GM12874 (cell line): ENCODE measurements at regions not wholly inside any gene's neighbourhood (a gene's known extent, or its start where the extent isn't known, plus 50 kb on each side); places are given as distances from the start of the nearest gene placed in this dataset.

Source experiments
- TF ChIP-seq, protein P1 (sequence below): IDR thresholded peaks from 2 replicates; pipeline ENCODE4 v1.5.1; 2011; ENCODE audit warnings: low read depth, mild to moderate bottlenecking, control low read depth, low read length, moderate library complexity; ENCODE audit not compliant: insufficient read depth

DNA sequence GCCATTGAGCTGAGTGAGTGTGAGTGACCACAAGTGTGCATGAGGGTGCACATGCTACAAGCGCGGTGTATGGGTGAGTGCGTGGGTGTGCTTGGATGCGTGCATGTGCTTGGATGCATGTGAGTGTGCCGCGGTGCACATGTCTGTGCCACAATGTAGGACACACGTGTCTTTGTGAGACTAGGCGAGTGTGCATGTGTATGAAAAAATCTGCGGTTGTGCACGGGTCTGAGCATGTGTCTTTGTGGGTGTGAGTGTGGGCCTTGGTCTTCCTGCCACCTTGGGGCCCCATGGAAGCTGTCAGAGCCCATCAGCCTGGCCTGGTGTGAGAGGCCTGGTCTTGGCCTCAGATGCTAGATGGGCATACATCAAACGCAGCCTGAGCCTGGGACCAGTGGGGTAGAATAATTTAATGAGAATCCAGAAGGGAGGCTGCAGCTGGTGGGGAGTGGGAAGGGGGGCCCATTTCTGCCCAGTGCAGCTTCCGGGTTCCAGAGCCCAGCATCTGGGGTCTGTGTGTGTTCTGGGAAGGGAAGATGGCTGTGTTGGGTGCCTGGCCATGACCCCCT is 103.9 kb upstream of the SLC2A1 start:
- TF ChIP-seq, protein P1, sequence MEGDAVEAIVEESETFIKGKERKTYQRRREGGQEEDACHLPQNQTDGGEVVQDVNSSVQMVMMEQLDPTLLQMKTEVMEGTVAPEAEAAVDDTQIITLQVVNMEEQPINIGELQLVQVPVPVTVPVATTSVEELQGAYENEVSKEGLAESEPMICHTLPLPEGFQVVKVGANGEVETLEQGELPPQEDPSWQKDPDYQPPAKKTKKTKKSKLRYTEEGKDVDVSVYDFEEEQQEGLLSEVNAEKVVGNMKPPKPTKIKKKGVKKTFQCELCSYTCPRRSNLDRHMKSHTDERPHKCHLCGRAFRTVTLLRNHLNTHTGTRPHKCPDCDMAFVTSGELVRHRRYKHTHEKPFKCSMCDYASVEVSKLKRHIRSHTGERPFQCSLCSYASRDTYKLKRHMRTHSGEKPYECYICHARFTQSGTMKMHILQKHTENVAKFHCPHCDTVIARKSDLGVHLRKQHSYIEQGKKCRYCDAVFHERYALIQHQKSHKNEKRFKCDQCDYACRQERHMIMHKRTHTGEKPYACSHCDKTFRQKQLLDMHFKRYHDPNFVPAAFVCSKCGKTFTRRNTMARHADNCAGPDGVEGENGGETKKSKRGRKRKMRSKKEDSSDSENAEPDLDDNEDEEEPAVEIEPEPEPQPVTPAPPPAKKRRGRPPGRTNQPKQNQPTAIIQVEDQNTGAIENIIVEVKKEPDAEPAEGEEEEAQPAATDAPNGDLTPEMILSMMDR = no peak

DNA sequence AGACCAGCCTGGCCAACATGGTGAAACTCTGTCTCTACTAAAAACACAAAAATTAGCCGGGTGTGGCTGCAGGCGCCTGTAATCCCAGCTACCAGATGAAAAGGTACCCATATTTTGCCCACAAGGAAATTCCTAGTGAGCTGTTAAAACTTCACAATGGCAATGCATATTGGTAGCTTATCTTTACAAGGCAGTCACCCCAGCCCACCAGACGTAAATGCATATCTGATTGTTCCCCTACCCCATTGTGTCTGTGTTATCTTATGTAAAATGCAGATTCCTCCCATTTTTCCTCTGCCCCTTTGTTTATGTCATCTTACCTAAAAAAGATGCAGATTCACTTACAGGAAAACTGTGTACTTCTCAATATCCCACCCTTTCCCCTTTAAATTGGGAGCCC is 103.1 kb upstream of the SLC2A1 start:
- TF ChIP-seq, protein P1 = no peak

DNA sequence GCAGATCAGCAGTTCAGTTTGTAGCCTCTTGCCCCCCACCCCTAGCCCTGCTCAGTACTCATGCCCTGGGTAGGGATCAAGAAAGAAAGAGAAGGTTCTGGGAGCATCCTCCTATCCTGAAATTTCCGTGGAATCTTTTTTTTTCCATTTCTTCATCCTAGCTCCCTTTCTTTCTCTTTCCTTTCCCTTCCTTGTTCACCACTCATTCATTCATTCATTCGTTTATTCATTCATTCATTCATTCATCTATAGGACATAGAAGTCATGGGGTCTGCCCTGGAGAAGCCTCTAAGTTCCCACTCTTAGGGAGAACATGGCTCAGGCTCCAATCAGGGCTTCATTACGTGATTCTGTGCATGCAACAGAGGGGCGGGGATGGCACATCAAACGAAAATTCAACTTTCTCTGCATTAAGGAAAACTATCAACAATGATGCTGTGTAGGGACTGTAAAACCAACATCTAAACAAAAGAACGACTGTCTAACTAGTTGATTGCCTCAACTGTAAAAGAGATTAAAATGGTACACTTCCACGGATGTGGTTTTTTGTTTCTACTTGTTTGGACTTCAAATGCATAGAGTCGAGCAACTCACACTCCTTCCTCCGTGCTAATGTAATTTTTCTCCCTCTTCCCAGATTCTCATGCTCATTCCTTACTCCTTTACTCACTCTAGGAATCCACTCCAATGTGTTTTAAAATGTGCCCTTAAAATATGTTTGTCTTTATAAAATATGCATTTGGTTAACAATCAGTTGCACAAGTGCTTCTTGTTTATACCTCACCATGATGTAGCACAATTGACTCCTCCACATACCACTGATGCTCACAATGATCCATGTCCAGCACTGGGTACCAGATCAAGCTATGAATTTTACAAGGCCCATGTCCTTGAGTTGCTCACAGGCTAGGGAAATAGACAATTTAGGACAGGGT is 101.2 kb upstream of the SLC2A1 start:
- TF ChIP-seq, protein P1 = no peak

DNA sequence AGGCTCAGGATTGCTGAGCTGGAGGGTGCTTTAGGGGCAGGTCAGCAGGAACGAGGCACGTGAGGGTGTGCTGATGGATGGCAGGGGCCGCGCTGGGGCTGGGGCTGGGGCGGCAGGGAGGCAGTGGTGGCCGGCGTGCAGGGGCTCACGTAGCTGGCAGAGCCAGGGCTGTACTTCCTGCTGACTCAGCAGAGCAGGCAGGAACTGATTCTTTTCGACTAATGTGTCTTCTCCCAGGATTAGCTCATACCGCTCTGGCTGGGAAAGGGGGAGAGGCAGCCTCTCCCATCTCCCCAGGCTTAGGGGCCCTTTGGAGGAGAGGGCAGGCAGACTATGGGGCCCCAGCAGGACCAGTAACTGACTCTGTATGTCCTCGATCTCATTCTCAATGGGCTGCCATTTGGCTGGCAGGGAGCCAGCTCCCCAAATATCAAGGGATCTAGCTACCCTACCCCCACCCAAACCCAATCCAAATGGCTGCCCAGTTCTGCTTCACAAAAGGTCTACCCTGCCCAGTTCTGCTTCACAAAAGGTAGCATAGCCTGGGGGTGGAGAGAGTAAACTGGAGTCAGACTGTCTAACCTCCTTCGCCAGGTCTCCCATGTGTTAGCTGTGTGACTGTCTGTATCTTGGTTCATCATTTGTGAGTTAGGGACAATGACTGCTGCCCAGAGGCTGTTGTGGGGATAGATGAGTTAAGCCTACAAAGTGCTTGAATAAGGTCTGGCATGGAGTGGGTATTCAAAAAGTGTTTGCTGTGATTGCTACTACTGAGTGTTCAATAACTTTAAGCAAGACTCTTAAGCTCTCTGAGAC is 100.1 kb upstream of the SLC2A1 start:
- TF ChIP-seq, protein P1 = no peak

GRCh38 chr1:43058056-43058455 is 99.4 kb upstream of the SLC2A1 start:
- TF ChIP-seq, protein P1 = no peak

GRCh38 chr1:43057567-43057966 is 98.9 kb upstream of the SLC2A1 start:
- TF ChIP-seq, protein P1 = no peak

DNA sequence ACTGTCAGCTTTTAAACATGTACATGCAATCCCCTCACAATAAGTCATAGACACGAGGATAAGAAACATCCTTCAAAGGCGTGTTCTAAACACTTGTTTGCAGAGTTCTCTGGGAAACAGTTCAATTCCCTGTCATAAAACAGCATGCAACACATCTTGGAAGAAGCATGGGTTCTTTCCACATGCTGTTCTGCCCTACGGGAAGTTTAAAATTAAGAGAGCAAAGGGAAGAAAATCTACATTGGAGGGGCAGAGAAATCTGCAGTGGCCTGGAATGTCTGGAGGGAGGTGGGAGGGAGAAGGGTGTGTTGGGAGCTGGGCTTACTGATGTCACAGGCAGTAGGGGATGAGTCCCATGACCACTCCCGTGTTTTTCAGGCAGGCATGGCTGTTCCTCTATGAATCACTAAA is 98.3 kb upstream of the SLC2A1 start:
- TF ChIP-seq, protein P1 = no peak
